Mammary epithelial cell (primary cell): ENCODE measurements at regions not wholly inside any gene's neighbourhood (a gene's known extent, or its start where the extent isn't known, plus 50 kb on each side); places are given as distances from the start of the nearest gene placed in this dataset.

Experiments
- EZH2 ChIP-seq: IDR thresholded peaks from 2 replicates; pipeline ENCODE4 v1.6.1; 2012; ENCODE audit warnings: low read length, inconsistent platforms, borderline replicate concordance
- TF ChIP-seq, protein P1 (sequence below), 2 donors: IDR thresholded peaks in 1 of 2; conservative IDR thresholded peaks in 1 of 2; 2 replicates each; pipeline ENCODE4 v1.5.1; 2011 to 2012; ENCODE audit warnings: inconsistent platforms in 2 of 2, low read length in 2 of 2, mild to moderate bottlenecking in 2 of 2, control low read depth in 1 of 2, low read depth in 1 of 2; ENCODE audit not compliant: insufficient read depth in 1 of 2; ENCODE audit errors: extremely low read depth in 1 of 2

DNA sequence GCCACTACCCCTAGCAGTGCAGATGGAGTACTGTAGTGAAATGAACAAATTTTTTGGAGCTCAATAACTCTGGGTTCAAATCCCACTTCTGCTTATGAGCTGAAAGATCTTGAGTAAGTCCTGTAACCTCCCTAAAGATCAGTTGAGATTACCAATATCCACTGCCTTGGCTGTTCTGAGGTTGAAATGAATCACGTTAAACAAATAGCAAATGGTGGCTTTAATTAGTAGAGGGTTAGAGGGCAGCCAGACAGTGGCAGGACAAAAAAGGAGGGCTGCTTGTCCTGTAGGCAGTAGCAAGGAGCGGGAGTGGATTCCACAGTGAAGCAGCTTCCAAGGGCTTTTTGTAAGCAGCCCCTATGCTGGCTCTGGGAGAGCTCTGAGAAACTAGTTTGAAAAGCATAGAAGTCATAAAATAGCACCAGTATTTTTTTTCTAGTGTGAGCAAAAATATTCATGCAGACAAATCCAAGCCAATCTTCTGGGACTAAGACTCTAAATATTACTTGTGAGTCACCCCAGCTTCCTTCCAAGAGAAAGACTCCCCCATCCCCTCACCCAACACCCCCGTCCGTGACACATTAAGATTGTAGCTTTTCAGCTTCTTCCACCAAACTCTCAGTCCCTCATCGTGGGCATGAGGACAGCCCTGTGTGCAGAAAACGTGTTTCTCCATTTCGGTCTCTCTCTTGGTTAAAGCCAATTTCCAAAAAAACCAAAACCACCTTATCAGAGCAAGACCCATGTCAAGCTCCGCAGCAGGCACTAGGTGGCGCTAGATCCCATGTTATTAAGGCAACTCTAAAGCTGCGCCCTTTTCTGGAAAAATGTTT lies 123.5 kb upstream of the LGALSL start:
- TF ChIP-seq, protein P1, sequence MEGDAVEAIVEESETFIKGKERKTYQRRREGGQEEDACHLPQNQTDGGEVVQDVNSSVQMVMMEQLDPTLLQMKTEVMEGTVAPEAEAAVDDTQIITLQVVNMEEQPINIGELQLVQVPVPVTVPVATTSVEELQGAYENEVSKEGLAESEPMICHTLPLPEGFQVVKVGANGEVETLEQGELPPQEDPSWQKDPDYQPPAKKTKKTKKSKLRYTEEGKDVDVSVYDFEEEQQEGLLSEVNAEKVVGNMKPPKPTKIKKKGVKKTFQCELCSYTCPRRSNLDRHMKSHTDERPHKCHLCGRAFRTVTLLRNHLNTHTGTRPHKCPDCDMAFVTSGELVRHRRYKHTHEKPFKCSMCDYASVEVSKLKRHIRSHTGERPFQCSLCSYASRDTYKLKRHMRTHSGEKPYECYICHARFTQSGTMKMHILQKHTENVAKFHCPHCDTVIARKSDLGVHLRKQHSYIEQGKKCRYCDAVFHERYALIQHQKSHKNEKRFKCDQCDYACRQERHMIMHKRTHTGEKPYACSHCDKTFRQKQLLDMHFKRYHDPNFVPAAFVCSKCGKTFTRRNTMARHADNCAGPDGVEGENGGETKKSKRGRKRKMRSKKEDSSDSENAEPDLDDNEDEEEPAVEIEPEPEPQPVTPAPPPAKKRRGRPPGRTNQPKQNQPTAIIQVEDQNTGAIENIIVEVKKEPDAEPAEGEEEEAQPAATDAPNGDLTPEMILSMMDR (conservative IDR thresholded peaks at IDR 0.05 in 1 of 2, IDR thresholded peaks at IDR 0.05 in 1 of 2; ENCODE audit: extremely low read depth in 1 of 2, insufficient read depth in 1 of 2, low read depth in 1 of 2, low read length in 2 of 2) = peak; percentile 86 to 92
- no peak for TF ChIP-seq EZH2
